MM.1S (cell line): ENCODE measurements at regions not wholly inside any gene's neighbourhood (a gene's known extent, or its start where the extent isn't known, plus 50 kb on each side); places are given as distances from the start of the nearest gene placed in this dataset.
"Not testable (repeated sequence)": the region's sequence is repeated elsewhere in the genome, so short reads cannot be mapped to it uniquely, and the experiment has no call there.

Experiments used
- DNase-seq: peaks from one replicate; pipeline ENCODE4 v3.0.0-alpha.2; 2015
- H2AFZ ChIP-seq: fragments of 300-600 bp; sonication (generic); 2 replicates; pipeline ENCODE4 v1.6.0; 2016; ENCODE audit warnings: antibody characterized with exemption, low read length
- H3F3A ChIP-seq: fragments of 300-600 bp; sonication (generic); 2 replicates; pipeline ENCODE4 v1.6.1; 2016; ENCODE audit warnings: mild to moderate bottlenecking, antibody characterized with exemption, low read length, moderate library complexity, mixed read lengths; ENCODE audit not compliant: insufficient read depth
- H3K27ac ChIP-seq: fragments of 300-600 bp; sonication (generic); 2 replicates; pipeline ENCODE4 v1.5.1; 2016; ENCODE audit warnings: mild to moderate bottlenecking, low read length
- H3K27me3 ChIP-seq: fragments of 300-600 bp; sonication (generic); replicated peaks from 2 replicates; pipeline ENCODE4 v1.6.0; 2016; ENCODE audit warnings: low read length; ENCODE audit not compliant: insufficient read depth
- H3K36me3 ChIP-seq: fragments of 300-600 bp; sonication (generic); replicated peaks from 2 replicates; pipeline ENCODE4 v1.6.1; 2016; ENCODE audit warnings: mild to moderate bottlenecking, low read length, mixed read lengths; ENCODE audit not compliant: insufficient read depth
- H3K4me1 ChIP-seq: fragments of 300-600 bp; sonication (generic); 2 replicates; pipeline ENCODE4 v1.6.1; 2016; ENCODE audit warnings: low read length, mixed read lengths
- H3K4me2 ChIP-seq: fragments of 300-600 bp; sonication (generic); 2 replicates; pipeline ENCODE4 v1.6.0; 2016; ENCODE audit warnings: low read depth, low read length
- H3K4me3 ChIP-seq: fragments of 300-600 bp; sonication (generic); 2 replicates; pipeline ENCODE4 v1.5.1; 2016; ENCODE audit warnings: low read length, mixed read lengths
- H3K79me2 ChIP-seq: fragments of 300-600 bp; sonication (generic); 2 replicates; pipeline ENCODE4 v1.6.1; 2016; ENCODE audit warnings: mixed run types, low read length, mixed read lengths
- H3K9ac ChIP-seq: fragments of 300-600 bp; sonication (generic); 2 replicates; pipeline ENCODE4 v1.6.1; 2016; ENCODE audit warnings: low read length, mixed read lengths
- H3K9me2 ChIP-seq: fragments of 300-600 bp; sonication (generic); replicated peaks from 2 replicates; pipeline ENCODE4 v1.6.1; 2016; ENCODE audit warnings: mild to moderate bottlenecking, low read length, mixed read lengths; ENCODE audit not compliant: insufficient read depth
- H3K9me3 ChIP-seq: fragments of 300-600 bp; sonication (generic); replicated peaks from 2 replicates; pipeline ENCODE4 v1.6.1; 2016; ENCODE audit warnings: mild to moderate bottlenecking, low read length, mixed read lengths; ENCODE audit not compliant: insufficient read depth
- H4K20me1 ChIP-seq: fragments of 300-600 bp; sonication (generic); 2 replicates; pipeline ENCODE4 v1.6.1; 2016; ENCODE audit warnings: mild to moderate bottlenecking, low read length, moderate library complexity, mixed read lengths; ENCODE audit not compliant: insufficient read depth
- CTCF ChIP-seq: fragments of 300-600 bp; sonication (generic); IDR thresholded peaks from 2 replicates; pipeline ENCODE4 v1.5.1; 2016; ENCODE audit warnings: antibody characterized with exemption, low read length, mixed read lengths
- EZH2 ChIP-seq: fragments of 300-600 bp; sonication (generic); optimal IDR thresholded peaks from 2 replicates; pipeline ENCODE3; 2017; ENCODE audit warnings: low read depth, mild to moderate bottlenecking, antibody characterized with exemption, low read length, mixed read lengths
- EZH2phosphoT487 ChIP-seq: fragments of 300-600 bp; sonication (generic); IDR thresholded peaks from 2 replicates; pipeline ENCODE4 v1.6.1; 2018; ENCODE audit warnings: antibody characterized with exemption, low read length

- Histone ChIP-seq H3K79me2 (no peaks in the 10 kb centered on the region), H3K4me3 (no peak overlapping the region)
Observed at GRCh38 chr4:83959160-83959559, 423.3 kb downstream of the GPAT3 start.

GRCh38 chr4:83947830-83948193, 411.9 kb downstream of the GPAT3 start:
- DNase-seq: no peak
- Histone ChIP-seq H2AFZ (no peak overlapping the region), H4K20me1 (no peaks in the 10 kb centered on the region), H3K9me2 (no peaks in the 10 kb centered on the region), H3K4me2 (no peak overlapping the region), H3K9me3 (no peaks in the 10 kb centered on the region), H3K27ac (no peak overlapping the region), H3K4me1 (no peaks in the 10 kb centered on the region), H3K4me3 (no peak overlapping the region), H3K27me3 (no peaks in the 10 kb centered on the region), H3F3A (no peaks in the 10 kb centered on the region), H3K9ac (no peak overlapping the region), H3K79me2 (no peaks in the 10 kb centered on the region), H3K36me3 (no peaks in the 10 kb centered on the region)
- TF ChIP-seq EZH2phosphoT487 (no peak), CTCF (no peak), EZH2 (no peak)

More at GRCh38 chr4:83959160-83959559, 423.3 kb downstream of the GPAT3 start:
- no peaks in the 10 kb centered on the region for H3K36me3 ChIP-seq
- no peaks in the 10 kb centered on the region for H3F3A ChIP-seq
- H2AFZ ChIP-seq: no peak overlapping the region
- no peaks in the 10 kb centered on the region for H3K27me3 ChIP-seq
- no peak overlapping the region for H3K4me2 ChIP-seq
- DNase-seq: no peak
- TF ChIP-seq EZH2phosphoT487 (no peak), CTCF (no peak), EZH2 (no peak)
- no peak overlapping the region for H3K27ac ChIP-seq
- H3K9me3 ChIP-seq: no peaks in the 10 kb centered on the region
- no peak overlapping the region for H3K9ac ChIP-seq
- H4K20me1 ChIP-seq: no peaks in the 10 kb centered on the region
- no peaks in the 10 kb centered on the region for H3K9me2 ChIP-seq
- no peaks in the 10 kb centered on the region for H3K4me1 ChIP-seq

- Histone ChIP-seq H4K20me1 (no peaks in the 10 kb centered on the region), H3K4me2 (no peak overlapping the region), H3F3A (no peaks in the 10 kb centered on the region), H3K9ac (no peak overlapping the region), H3K36me3 (no peaks in the 10 kb centered on the region), H3K9me2 (no peaks in the 10 kb centered on the region), H3K27me3 (no peaks in the 10 kb centered on the region), H3K27ac (no peak overlapping the region), H3K79me2 (no peaks in the 10 kb centered on the region), H2AFZ (no peak overlapping the region), H3K9me3 (no peaks in the 10 kb centered on the region), H3K4me1 (no peaks in the 10 kb centered on the region), H3K4me3 (no peak overlapping the region)
- DNase-seq: no peak
- TF ChIP-seq EZH2phosphoT487 (no peak), EZH2 (no peak), CTCF (no peak)
Observed at GRCh38 chr4:83947125-83947829, 411.4 kb downstream of the GPAT3 start.

- not testable (repeated sequence) for H3F3A ChIP-seq, H3K9me2 ChIP-seq, H3K79me2 ChIP-seq, H3K4me2 ChIP-seq, H3K27me3 ChIP-seq, H3K9ac ChIP-seq, H3K4me1 ChIP-seq, H3K27ac ChIP-seq, H3K9me3 ChIP-seq, DNase-seq, H2AFZ ChIP-seq, H3K36me3 ChIP-seq, H3K4me3 ChIP-seq, H4K20me1 ChIP-seq
Observed at GRCh38 chr4:83943691-83944090, 407.8 kb downstream of the GPAT3 start.
